GM19467 (cell line): ENCODE measurements at regions not wholly inside any gene's neighbourhood (a gene's known extent, or its start where the extent isn't known, plus 50 kb on each side); places are given as distances from the start of the nearest gene placed in this dataset.
"Not testable (repeated sequence)": the region's sequence is repeated elsewhere in the genome, so short reads cannot be mapped to it uniquely, and the experiment has no call there.

Experiments
- ATAC-seq: cut with Tn5 transposase; IDR thresholded peaks from one replicate; pipeline ENCODE4 v1.9.1; 2021; ENCODE audit warnings: mild to moderate bottlenecking, moderate library complexity; ENCODE audit not compliant: unreplicated experiment

DNA sequence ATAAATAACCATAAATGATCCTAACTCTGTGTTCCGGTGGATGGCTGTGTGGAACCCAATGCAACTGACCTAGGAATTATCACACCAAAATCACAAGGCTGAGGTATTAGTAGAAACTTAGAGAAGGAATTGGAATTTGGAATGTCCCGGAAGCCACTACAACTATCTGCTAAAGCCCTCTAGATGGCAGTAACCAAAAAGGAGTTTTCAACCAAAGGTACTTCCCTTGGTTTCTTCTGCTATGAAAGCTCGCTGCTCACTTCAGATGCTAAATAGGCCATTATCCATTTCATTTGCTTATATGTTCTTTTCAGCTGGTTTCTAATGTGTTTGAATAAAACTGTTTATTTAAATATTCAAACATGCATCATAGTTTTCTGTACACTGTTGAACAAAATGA, 1589.1 kb upstream of the SPRY2 start:
- no peak for ATAC-seq

DNA sequence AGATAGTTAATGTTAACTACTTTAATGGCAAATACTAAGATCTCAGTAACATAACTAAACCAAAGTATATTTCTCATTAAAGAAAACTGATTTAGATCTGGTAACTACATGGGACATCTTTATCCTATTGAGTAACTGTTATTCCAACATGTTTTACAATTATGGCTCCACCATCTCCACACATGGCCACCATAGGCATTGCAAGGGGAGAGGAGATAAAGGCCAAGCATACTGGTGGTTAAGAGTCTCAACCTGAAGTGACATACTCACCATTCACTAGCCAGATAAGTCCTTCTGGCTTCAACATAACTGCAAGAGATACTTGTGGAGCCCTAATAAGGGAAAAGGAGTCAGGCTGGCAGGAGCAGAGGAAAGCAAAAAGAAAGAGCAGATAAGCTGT, 1586.4 kb upstream of the SPRY2 start:
- ATAC-seq = no peak

DNA sequence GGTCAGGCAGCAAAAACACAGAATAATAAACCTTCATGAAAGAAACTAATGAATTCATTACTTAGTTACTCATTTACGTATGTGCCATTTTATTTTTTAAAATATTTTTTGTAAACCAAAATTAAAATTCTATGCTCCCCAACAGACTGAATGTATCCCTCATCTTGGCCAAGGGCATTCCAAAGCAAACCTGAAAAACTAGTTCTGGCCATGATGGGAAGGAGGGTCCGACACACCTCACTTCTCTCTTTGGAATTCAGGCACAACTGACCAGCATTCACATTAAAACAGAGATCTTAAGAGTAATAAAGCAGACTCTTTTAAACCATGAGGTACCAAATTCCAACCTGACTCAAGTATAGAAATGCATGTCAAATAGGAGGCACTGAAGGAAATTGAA, 1576.9 kb upstream of the SPRY2 start:
- no peak for ATAC-seq

DNA sequence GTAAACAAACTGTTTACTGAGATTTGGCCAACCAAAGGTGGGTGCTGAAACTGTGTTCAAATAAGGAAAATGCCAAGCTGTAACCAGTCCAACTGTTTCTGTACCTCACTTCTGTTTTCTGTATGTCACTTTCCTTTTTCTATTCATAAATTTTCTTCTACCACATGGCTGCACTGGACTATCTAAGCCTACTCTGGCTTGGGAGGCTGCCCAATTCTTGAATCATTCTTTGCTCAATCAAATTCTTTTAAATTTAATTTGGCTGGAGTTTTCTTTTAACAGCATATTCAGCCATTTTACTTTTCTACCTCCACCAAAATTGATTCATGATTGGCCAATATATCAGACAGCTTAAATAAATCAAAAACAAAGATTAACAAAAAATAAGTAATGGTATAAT, 1575.5 kb upstream of the SPRY2 start:
- ATAC-seq = no peak

DNA sequence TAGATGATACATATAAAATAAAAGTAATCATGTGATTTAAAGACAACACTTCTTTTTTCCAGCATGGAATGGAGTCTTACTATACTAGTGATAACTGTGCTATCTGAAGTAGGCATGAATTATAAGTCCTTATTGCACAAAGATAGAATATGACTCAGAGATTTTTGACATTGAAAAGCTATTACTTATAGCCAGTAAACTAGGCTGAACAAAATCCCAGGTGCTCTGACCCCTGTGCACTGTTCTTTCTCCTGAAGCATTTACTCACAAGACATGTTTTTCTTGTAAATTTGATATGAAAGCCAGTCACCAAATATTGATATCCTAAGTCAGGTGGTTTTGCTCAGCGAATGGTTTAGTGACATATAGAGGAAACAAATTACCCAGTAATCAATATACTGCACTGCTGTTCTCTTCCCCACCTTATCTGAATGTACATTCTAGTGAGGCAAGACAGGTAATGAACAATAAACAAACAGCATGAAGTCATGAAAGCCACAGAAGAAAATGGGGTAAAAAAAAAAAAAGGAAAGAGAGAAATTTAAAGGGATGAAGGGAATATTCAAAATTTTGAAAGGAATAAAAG, 1567.0 kb upstream of the SPRY2 start:
- no peak for ATAC-seq

DNA sequence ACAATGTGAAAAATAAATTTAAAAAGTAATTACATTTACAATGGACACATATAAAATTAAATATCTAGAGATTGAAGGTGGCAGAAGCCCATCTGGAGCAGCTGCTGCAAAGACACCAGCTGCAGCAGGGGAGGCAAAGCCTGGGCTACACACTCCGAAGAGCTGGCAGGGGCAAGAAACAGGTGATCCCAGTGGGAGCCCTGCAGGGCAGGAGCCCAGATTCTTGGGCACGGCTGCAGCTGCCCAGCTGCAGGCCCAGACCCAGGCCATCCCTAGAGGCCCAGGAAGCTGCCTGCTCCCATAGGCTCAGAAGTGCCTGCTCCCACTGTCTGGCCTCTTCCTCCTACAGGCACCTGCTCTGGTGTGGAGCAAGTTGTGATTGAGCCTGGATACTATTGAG, 1547.9 kb upstream of the SPRY2 start:
- ATAC-seq = no peak

DNA sequence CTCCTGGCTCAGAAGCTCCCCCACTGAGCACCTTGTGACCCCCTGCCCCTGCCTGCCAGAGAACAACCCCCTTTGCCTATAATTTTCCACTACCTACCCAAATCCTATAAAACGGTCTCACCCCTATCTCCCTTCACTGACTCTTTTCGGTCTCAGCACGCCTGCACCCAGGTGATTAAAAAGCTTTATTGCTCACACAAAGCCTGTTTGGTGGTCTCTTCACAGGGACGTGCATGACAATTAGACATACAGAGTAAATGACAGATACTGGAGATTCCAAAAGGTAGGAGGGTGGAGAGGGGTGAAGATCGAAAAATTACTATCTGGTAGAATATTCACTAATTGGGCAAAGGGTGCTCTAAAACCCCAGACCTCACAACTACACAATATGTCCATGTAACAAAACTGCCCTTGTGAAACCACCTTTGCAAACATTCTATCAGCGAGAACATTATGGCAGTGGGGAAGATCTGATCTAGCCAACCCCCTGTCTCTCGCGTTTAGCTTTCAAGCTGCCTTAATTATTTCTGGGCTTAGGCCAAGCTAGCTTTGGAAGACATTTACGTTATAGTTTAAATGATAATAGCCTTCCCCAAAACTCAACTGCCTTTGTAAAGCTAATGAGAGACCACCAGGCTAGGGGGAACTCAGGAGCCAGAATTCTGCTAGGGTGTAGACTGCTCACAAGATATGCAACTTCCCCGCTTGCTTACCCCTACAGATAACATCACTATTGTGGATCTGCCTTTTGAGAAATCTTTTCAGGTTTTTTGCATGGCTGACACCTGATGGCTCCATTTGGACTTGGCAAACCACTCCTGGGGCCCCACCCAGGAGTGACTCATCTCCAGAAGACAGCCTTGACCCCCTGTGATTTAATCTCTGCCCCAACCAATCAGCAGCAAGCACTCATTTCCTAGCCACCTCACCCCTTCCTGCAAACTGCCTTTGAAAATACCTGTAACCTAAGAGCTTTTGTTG, 1534.0 kb upstream of the SPRY2 start:
- ATAC-seq = no peak

DNA sequence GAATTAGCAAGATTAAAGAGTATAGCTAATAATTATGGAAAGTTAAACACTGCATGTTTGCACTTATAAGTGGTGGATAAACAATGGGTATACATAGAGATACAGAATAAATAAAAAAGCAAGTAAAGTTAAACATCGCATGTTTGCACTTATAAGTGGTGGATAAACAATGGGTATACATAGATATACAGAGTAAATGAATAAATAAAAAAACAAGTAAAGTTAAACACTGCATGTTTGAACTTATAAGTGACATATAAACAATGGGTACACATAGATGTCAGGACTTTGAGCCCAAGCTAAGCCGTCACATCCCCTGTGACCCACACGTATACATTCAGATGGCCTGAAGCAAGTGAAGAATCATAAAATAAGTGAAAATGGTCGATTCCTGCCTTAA, 1533.3 kb upstream of the SPRY2 start:
- ATAC-seq = no peak

DNA sequence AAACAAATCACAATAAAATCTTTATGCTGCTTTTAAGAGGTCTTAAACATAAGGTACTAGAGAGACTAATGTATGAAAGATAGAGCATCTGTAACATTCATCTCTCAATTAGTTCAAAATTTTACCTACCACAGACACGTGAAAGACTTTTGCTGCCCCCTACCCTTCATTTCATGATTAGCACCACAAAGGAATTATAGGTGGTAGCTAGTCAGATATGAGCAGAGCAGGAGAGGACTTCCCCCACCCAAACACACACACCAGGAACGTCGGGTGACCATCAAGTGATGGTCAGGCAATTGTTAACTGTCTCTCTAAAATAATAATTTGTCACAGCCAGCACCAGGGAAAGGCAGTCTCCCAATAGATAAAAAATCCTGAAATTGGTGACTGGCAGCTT, 1531.7 kb upstream of the SPRY2 start:
- ATAC-seq = no peak

DNA sequence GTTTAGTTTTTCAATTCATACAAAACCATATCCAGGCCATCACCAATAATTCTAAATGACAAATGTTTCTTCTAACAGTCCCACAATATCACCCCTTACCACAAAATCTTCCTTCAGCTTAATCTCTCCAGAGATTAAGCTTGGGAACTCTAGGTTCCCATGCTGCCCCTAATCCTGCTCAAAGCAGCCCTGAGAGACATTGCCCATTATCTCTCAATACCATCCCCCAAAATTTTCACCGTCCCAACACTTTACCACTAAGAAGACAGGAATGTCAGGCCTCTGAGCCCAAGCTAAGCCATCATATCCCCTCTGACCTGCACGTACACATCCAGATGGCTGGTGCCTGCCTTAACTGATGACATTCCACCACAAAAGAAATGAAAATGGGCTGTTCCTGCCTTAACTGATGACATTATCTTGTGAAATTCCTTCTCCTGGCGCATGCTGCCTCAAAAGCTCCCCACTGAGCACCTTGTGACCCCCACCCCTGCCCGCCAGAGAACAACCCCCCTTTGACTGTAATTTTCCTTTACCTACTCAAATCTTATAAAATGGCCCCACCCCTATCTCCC, 1530.9 kb upstream of the SPRY2 start:
- not testable (repeated sequence) for ATAC-seq

DNA sequence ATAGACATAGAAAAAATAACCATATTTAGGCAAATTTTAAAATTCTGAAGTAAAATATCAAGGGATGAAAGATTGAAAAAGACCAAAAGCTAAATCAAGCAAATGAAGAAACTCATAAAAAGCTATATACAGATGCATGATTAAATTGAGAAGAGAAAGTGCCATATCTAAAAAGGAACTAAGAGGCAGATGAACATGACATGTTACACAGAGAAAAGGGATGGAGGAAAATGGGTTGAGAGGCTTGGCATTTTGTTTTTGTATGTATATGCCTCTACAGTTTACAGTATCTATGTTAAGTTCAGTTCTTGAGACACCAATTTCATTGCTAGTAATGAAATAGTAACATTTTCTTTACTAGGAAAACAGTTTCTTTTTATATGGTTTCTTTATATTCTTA, 1507.4 kb upstream of the SPRY2 start:
- ATAC-seq = no peak

DNA sequence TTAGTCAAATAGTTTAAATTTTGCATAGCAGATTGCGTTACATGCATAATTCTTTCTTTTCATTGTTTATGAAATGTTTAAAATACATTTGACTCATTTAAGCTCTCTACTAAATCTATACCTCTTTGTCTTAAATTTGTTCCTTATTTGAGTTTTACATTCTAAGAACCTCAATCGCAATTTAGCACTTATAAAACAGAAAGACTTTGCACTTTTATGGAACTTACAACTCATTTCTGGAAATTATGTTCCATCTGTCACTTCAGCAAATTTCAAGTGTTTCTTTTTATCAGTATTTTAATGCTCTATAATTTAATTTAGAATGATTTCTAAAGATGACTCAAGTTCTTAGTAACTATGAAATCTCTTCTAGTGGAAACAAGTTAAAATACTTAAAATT, 1505.8 kb upstream of the SPRY2 start:
- no peak for ATAC-seq

DNA sequence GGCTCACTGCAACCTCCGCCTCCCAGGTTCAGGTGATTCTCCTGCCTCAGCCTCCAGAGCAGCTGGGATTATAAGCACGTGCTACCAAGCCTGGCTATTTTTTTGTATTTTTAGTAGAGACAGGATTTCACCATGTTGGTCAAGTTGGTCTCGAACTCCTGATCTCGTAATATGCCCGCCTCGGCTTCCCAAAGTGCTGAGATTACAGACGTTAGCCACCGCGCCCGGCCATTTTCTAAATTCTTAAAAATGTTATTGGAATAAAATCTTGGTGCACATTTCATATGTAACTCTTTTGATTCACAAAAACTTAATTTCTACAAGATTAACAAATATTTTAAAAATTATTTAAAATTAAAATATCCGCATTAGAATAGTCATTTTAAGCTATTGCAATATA, 1480.3 kb upstream of the SPRY2 start:
- ATAC-seq = no peak

DNA sequence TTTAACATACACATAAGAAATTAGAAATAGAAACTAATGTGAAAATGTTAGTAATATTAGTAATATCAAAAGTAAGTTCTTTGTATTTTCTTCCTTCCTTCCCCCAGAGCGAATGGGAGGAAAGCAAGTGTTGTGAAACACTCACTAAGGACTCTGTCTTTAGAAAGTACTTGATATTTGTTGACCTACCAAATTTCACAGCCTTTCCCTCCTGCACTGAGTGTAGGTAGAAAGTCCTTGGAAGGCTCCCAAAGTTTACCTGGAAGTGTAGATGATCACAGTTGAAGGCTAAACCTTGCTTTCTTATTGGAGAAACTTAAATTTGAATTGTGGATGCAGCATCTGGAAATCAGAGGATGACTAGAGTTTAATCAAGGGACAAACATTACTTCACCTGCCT, 1459.5 kb upstream of the SPRY2 start:
- ATAC-seq = no peak

DNA sequence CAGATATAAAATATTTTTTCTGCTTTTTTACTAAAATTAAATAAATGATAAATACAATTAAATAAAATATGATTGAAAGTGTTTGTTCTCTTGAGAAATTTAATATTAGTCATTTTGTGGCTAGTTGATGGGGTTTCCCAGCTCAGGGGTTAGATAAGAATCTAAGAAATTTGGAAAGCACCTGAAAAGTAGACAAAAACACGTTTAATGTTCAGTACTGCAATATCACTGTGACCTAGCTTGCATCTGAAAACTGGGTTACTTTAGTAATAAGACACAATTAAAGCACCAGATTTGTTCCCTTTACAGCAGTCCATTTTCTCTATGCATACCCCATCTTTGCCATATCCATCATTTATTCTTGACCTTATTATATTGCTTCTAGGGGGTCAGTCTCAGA, 1454.8 kb upstream of the SPRY2 start:
- ATAC-seq = no peak

DNA sequence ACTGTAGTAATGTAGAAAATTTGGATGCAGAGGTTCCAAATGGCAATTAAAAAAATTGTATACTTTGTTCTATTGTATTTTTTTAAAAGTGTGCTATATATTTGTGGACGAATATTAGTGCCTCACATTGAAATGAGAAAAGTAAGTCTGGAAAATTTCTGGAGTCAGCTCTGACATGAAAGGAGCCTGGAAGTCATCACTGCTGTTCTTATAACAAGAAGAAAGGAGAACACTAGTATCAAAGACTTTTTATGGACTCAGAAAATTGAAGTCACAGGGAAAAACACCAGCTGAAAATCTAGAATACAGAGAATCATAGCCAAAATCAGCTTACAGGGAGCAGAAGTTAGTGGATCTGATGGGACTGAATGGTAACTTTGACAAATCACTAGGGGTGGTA, 1450.7 kb upstream of the SPRY2 start:
- ATAC-seq = no peak

DNA sequence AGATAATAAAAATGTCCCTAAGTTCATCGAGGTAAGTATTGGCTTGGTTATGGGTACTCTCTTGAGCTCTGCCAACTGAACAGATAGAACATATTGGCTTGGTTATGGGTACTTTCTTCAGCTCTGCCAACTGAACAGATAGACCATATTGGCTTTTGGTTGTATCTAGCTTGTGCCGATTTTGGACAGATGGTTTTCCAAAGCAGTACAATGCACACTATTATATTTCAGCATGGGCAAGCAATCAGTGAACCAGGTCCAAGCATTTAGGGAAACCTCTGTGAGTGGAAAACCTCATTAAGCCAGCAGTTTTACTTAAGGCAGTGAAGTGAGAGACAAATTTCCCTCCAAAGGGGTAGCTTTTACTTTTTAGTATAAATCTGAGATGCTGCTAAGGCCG, 1440.5 kb upstream of the SPRY2 start:
- ATAC-seq = no peak

DNA sequence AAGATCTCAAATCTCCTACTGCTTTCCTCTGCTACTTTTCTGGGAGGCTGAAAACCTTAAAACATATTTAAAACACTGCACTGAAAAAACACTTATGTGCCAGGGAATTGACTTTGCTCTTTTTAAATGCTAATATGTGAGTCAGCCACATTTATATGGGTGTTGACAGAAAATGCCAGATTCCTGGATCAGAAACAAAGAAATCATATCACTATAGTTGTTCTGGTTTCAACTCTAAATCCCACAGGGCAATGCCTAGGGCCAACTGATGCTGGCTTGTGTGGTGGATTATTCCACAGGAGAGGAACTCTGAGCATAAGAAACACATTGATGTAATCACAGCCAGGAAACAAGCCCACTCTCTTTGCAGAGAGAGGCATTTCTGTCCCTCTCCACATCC, 1439.0 kb upstream of the SPRY2 start:
- no peak for ATAC-seq

DNA sequence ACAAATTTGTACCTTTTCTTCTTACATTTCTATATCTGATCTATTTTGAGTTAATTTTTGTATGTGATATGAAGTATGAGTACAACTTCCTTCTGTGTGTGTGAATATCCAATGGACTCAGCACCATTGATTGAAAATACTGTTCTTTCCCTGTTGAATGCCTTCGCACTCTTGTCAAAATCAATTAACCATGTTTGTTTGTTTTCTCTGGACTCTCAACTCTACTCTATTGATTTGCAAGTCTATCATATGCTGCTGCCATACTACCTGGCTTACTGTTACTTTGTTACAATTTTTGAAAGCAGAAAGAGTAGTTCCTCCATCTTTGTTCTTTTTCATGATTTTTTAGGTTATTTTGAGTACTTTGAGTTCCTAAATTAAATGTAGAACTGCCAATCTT, 1437.4 kb upstream of the SPRY2 start:
- no peak for ATAC-seq

DNA sequence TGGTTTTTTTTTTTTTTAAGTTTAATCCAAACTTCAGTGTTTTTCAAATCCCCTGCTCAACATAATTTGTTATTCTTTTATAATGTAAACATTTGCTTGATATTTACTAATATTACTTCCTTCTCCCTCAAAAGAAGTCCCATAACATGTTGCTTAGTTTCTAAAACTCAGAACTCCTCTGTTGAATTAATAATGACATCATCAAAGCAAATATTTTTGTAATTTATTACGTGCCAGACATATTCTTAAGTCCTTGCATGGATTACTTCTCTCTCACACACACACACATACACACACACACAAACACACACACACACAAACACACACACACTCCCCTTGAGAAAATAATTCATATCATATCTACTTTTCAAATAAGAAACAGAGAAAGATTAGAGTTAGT, 1432.3 kb upstream of the SPRY2 start:
- no peak for ATAC-seq

DNA sequence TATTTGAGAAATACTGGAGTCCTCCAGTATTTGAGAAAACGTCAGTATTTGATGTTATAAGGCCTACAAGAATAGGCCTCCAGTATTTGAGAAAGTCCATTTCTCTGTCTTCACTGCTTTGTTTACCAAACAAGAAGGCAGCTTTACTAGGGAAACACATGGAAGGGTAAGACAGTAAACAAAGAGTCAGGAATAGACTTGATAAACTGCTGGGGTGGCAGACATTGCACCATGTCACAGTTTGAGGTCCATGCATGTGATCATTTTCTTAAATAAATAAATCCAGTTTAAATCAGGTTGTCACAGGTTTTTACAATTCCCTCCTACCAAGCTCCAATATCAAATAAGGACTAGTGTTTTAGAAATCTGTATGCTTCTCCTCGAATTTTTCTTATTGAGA, 1431.0 kb upstream of the SPRY2 start:
- ATAC-seq = no peak

DNA sequence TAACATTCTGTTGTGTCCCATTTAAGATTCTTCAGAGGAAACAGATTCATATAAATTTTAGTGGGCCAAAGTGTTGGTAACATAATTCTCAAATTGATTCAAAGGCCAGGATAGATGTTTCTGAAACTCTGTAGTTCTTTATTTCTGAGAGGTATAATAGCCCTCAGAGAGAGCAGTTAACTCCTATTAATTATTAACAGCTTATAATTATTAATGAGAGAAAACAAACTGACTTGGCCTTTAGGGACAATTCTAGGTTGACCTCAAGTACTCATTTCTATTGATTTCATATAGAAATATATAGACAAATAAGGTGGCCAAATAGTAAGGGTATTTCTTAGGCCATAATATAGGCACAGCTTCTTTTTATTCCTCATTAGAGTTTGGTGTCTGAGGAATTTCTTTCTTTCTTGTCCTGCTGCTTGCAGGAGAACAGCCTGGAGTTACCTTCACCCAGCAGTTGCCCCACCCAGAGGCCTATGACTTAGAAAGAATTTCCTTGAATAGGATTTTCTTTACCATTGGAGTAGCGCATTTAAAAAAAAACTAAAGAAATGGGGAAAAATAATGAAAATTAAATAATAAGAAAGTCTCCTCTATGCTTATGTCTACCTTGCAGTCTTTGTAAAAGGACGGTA, 1430.1 kb upstream of the SPRY2 start:
- no peak for ATAC-seq
